ENCODE measurements at regions not wholly inside any gene's neighbourhood (a gene's known extent, or its start where the extent isn't known, plus 50 kb on each side); places are given as distances from the start of the nearest gene placed in this dataset.

- no peak for DNase-seq
- Histone ChIP-seq H4K91ac (ENCODE audit: insufficient read length, low read depth, low read length) (no peak overlapping the region), H3K27ac (ENCODE audit: insufficient read length, low read depth, low read length) (no peak overlapping the region), H3K27me3 (ENCODE audit: insufficient read depth, low read length) (no peaks in the 10 kb centered on the region), H4K8ac (replicated peaks; ENCODE audit: insufficient read length, low read depth, low read length) (no peak overlapping the region), H3K4ac (ENCODE audit: low read depth, low read length) (no peak overlapping the region), H2AK5ac (ENCODE audit: insufficient read length, low read length) (no peak overlapping the region), H3K18ac (ENCODE audit: insufficient read length, low read depth, low read length) (no peak overlapping the region), H3K4me1 (ENCODE audit: insufficient read depth, low read length) (no peaks in the 10 kb centered on the region), H2BK120ac (ENCODE audit: low read depth, low read length, poor library complexity, severe bottlenecking) (no peak overlapping the region), H2BK20ac (ENCODE audit: low read depth, low read length, poor library complexity, severe bottlenecking) (no peak overlapping the region), H3K4me2 (ENCODE audit: insufficient read depth, insufficient read length, low read length) (no peak overlapping the region), H4K5ac (ENCODE audit: insufficient read length, low read depth, low read length) (no peak overlapping the region), H3K14ac (ENCODE audit: insufficient read depth, low read length) (peak overlapping the region; percentile 4; the same call in 1 of the 2 replicates), H3K9ac (ENCODE audit: extremely low read depth, insufficient read length, low read length) (no peak overlapping the region), H3T11ph (ENCODE audit: low read length) (no peak overlapping the region), H3K56ac (ENCODE audit: insufficient read length, low read depth, low read length) (no peak overlapping the region), H3K79me1 (ENCODE audit: insufficient read depth, low read depth, low read length, poor library complexity, severe bottlenecking) (no peaks in the 10 kb centered on the region), H2BK12ac (ENCODE audit: insufficient read length, low read depth, low read length) (no peak overlapping the region), H3K9me3 (ENCODE audit: control insufficient read depth, low read depth, low read length) (no peaks in the 10 kb centered on the region), H3K79me2 (ENCODE audit: insufficient read depth, low read length) (no peaks in the 10 kb centered on the region), H3K23ac (ENCODE audit: insufficient read length, low read depth, low read length) (no peak overlapping the region), H2BK15ac (ENCODE audit: low read depth, low read length) (no peak overlapping the region), H2AFZ (ENCODE audit: low read length) (no peak overlapping the region), H2BK5ac (ENCODE audit: insufficient read length, low read length) (no peak overlapping the region), H4K20me1 (ENCODE audit: control insufficient read depth, insufficient read depth, insufficient read length) (no peaks in the 10 kb centered on the region), H3K23me2 (ENCODE audit: insufficient read length, low read depth, low read length, poor library complexity, severe bottlenecking) (no peaks in the 10 kb centered on the region)
- no peak for TF ChIP-seq CTCF (conservative IDR thresholded peaks at IDR 0.05)
- Mint-ChIP-seq H3K27me3 (ENCODE audit: low read depth) (no peaks in the 10 kb centered on the region), H3K27ac (peak overlapping the region in 1 of 3 experiments; percentile 86; a peak in 2 of 7 replicates), H3K4me3 (no peak overlapping the region), H3K4me1 (peaks cover 0 to 9% of the 10 kb centered on the region in 2 experiments; a peak in 2 of 4 replicates), H3K36me3 (ENCODE audit: insufficient read depth in 1 of 3, low read depth in 3 of 3) (no peaks in the 10 kb centered on the region; a peak in 1 of 7 replicates), H3K9me3 (no peaks in the 10 kb centered on the region)
- no CpG with 5 or more reads among the region's 19 CpGs for WGBS (ENCODE audit: extremely low coverage, insufficient read length, low lambda C conversion rate)
Measured at GRCh38 chr16:85259115-85259831, 147.0 kb upstream of the CIBAR2 start.

Data from H9 (cell line).